NT2/D1 (cell line): ENCODE measurements at regions not wholly inside any gene's neighbourhood (a gene's known extent, or its start where the extent isn't known, plus 50 kb on each side); places are given as distances from the start of the nearest gene placed in this dataset.
"Not testable (repeated sequence)": the region's sequence is repeated elsewhere in the genome, so short reads cannot be mapped to it uniquely, and the experiment has no call there.

Source experiments
- DNase-seq: peaks from one replicate; pipeline ENCODE4 v3.0.0-alpha.2; 2011; ENCODE audit warnings: low read depth, low spot score
- H3K27me3 ChIP-seq: 2 replicates; pipeline ENCODE4 v1.6.0; 2011; ENCODE audit warnings: mild to moderate bottlenecking; ENCODE audit not compliant: insufficient read length, insufficient read depth
- H3K36me3 ChIP-seq: 2 replicates; pipeline ENCODE4 v1.6.1; 2011; ENCODE audit warnings: mild to moderate bottlenecking, low read length, mixed read lengths; ENCODE audit not compliant: insufficient read depth, insufficient read length
- H3K4me1 ChIP-seq: 2 replicates; pipeline ENCODE4 v1.5.1; 2011; ENCODE audit not compliant: insufficient read depth, insufficient read length
- H3K4me3 ChIP-seq: 2 replicates; pipeline ENCODE4 v1.5.1; 2011; ENCODE audit warnings: low read depth; ENCODE audit not compliant: insufficient read length
- H3K9ac ChIP-seq: 2 replicates; pipeline ENCODE4 v1.6.0; 2011; ENCODE audit warnings: low read depth; ENCODE audit not compliant: insufficient read length
- H3K9me3 ChIP-seq: 2 replicates; pipeline ENCODE4 v1.5.1; 2011; ENCODE audit warnings: mild to moderate bottlenecking, low read length; ENCODE audit not compliant: insufficient read depth
- SUZ12 ChIP-seq: IDR thresholded peaks from 2 replicates; pipeline ENCODE4 v1.6.1; 2011; ENCODE audit not compliant: insufficient read length, insufficient read depth; ENCODE audit errors: extremely low read depth
- YY1 ChIP-seq: IDR thresholded peaks from 2 replicates; pipeline ENCODE4 v1.6.1; 2011; ENCODE audit not compliant: insufficient read length, insufficient read depth
- ZNF274 ChIP-seq: IDR thresholded peaks from 2 replicates; pipeline ENCODE4 v1.6.1; 2011; ENCODE audit warnings: mild to moderate bottlenecking, low read depth, low read length

GRCh38 chr1:101567582-101568189, 330.9 kb downstream of the S1PR1 start:
- H3K4me1 ChIP-seq, result no peaks in the 10 kb centered on the region
- H3K9ac ChIP-seq, result no peak overlapping the region
- TF ChIP-seq ZNF274, result no peak
- no peak for TF ChIP-seq SUZ12
- TF ChIP-seq YY1, result no peak
- no peaks in the 10 kb centered on the region for H3K36me3 ChIP-seq
- peak; percentile 16 for DNase-seq
- H3K4me3 ChIP-seq, result no peak overlapping the region
- H3K27me3 ChIP-seq, result no peaks in the 10 kb centered on the region
- H3K9me3 ChIP-seq, result peaks cover 16% of the 10 kb centered on the region

- TF ChIP-seq ZNF274, result no peak
- no peak for TF ChIP-seq SUZ12
- no peak for TF ChIP-seq YY1
- Histone ChIP-seq H3K4me3 (no peak overlapping the region), H3K36me3 (no peaks in the 10 kb centered on the region), H3K9ac (no peak overlapping the region), H3K9me3 (no peaks in the 10 kb centered on the region), H3K4me1 (no peaks in the 10 kb centered on the region), H3K27me3 (no peaks in the 10 kb centered on the region)
- no peak for DNase-seq
Measured at GRCh38 chr1:101587741-101588140, 350.9 kb downstream of the S1PR1 start.

GRCh38 chr1:101588677-101589076, 351.9 kb downstream of the S1PR1 start:
- no peak for DNase-seq
- Histone ChIP-seq H3K4me3 (no peak overlapping the region), H3K9me3 (no peaks in the 10 kb centered on the region), H3K9ac (no peak overlapping the region), H3K27me3 (no peaks in the 10 kb centered on the region), H3K36me3 (no peaks in the 10 kb centered on the region), H3K4me1 (no peaks in the 10 kb centered on the region)
- no peak for TF ChIP-seq ZNF274
- no peak for TF ChIP-seq SUZ12
- no peak for TF ChIP-seq YY1

GRCh38 chr1:101592845-101593244, 356.0 kb downstream of the S1PR1 start:
- TF ChIP-seq ZNF274, result no peak
- TF ChIP-seq YY1, result no peak
- no peak for TF ChIP-seq SUZ12
- Histone ChIP-seq H3K4me3 (no peak overlapping the region), H3K9me3 (no peaks in the 10 kb centered on the region), H3K4me1 (no peaks in the 10 kb centered on the region), H3K9ac (no peak overlapping the region), H3K27me3 (no peaks in the 10 kb centered on the region), H3K36me3 (no peaks in the 10 kb centered on the region)
- DNase-seq, result no peak

GRCh38 chr1:101595881-101596374, 359.1 kb downstream of the S1PR1 start:
- no peak for DNase-seq
- TF ChIP-seq ZNF274 (no peak), YY1 (no peak), SUZ12 (no peak)
- H3K9me3 ChIP-seq, result no peaks in the 10 kb centered on the region
- no peak overlapping the region for H3K4me3 ChIP-seq
- no peaks in the 10 kb centered on the region for H3K4me1 ChIP-seq
- no peak overlapping the region for H3K9ac ChIP-seq
- H3K36me3 ChIP-seq, result no peaks in the 10 kb centered on the region
- no peaks in the 10 kb centered on the region for H3K27me3 ChIP-seq

GRCh38 chr1:101600615-101601014, 363.8 kb downstream of the S1PR1 start:
- DNase-seq, H3K4me1 ChIP-seq, H3K36me3 ChIP-seq, H3K4me3 ChIP-seq, H3K27me3 ChIP-seq, H3K9me3 ChIP-seq, H3K9ac ChIP-seq: not testable (repeated sequence)

GRCh38 chr1:101603726-101604125, 366.9 kb downstream of the S1PR1 start:
- Histone ChIP-seq H3K9me3 (no peaks in the 10 kb centered on the region), H3K4me1 (no peaks in the 10 kb centered on the region), H3K4me3 (no peak overlapping the region), H3K36me3 (no peaks in the 10 kb centered on the region), H3K27me3 (no peaks in the 10 kb centered on the region), H3K9ac (no peak overlapping the region)
- DNase-seq, result no peak
- no peak for TF ChIP-seq YY1
- no peak for TF ChIP-seq ZNF274
- no peak for TF ChIP-seq SUZ12
